ENCODE measurements at regions not wholly inside any gene's neighbourhood (a gene's known extent, or its start where the extent isn't known, plus 50 kb on each side); places are given as distances from the start of the nearest gene placed in this dataset.
"Not testable (repeated sequence)": the region's sequence is repeated elsewhere in the genome, so short reads cannot be mapped to it uniquely, and the experiment has no call there.

DNA sequence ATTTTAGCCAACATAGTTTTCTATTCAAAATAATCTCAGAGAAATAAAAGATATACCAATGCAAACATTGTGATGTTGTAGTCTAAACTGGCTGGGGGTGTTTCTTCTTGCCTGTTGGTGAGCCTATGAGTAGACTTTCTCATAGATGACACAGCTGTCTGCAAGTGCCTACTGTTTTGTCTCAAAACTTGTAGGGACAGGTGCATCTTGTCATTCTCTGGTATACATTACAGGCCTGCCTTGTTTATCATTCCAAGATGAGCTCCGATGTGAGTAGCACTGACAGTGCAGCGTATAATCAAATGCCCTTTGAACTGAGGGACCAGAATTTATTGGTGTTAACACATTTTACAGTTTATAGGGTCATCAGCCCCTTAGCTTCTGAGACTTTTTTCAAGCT, 353.8 kb downstream of the PRDM5 start:
- no peaks in the 10 kb centered on the region for H3K27me3 ChIP-seq
- intact Hi-C loops (cut with DNase I): no loop called here
- no peaks in the 10 kb centered on the region for H3K36me3 ChIP-seq
- TF ChIP-seq, protein P1, sequence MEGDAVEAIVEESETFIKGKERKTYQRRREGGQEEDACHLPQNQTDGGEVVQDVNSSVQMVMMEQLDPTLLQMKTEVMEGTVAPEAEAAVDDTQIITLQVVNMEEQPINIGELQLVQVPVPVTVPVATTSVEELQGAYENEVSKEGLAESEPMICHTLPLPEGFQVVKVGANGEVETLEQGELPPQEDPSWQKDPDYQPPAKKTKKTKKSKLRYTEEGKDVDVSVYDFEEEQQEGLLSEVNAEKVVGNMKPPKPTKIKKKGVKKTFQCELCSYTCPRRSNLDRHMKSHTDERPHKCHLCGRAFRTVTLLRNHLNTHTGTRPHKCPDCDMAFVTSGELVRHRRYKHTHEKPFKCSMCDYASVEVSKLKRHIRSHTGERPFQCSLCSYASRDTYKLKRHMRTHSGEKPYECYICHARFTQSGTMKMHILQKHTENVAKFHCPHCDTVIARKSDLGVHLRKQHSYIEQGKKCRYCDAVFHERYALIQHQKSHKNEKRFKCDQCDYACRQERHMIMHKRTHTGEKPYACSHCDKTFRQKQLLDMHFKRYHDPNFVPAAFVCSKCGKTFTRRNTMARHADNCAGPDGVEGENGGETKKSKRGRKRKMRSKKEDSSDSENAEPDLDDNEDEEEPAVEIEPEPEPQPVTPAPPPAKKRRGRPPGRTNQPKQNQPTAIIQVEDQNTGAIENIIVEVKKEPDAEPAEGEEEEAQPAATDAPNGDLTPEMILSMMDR (IDR thresholded peaks at IDR 0.05): no peak
- TF ChIP-seq POLR2A (IDR thresholded peaks at IDR 0.05) (no peak), POLR2AphosphoS5 (IDR thresholded peaks at IDR 0.05; ENCODE audit: insufficient read depth in 1 of 2, low read depth in 1 of 2) (no peak)
- DNase-seq (ENCODE audit: extremely low spot score in 2 of 2): no peak
- H3K9me3 ChIP-seq: no peaks in the 10 kb centered on the region
- no peaks in the 10 kb centered on the region for H3K4me1 ChIP-seq
- H3K27ac ChIP-seq: no peak overlapping the region
- H3K4me3 ChIP-seq: no peak overlapping the region

DNA sequence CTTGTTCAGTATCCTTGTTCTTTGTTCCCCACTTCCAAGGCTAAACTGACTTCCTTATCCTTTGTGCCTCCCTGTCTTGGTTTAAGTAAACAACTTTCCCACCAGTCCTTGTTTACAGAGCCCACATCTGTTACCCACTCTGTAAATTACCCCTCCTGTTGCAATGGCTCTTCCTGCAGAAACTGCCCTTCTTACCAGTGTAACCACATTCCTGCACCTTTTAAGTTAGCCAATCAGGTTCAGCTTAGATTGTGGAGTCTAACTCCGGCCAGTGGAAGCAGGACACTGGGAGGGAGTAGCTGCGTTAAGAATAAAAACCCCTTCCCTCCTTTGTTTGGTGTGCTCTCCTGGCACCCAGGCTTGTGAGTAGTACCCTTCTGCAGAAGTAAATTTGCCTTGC, 360.9 kb downstream of the PRDM5 start:
- H3K4me3 ChIP-seq: no peak overlapping the region
- no peak overlapping the region for H3K27ac ChIP-seq
- no peaks in the 10 kb centered on the region for H3K9me3 ChIP-seq
- TF ChIP-seq, protein P1 (IDR thresholded peaks at IDR 0.05): no peak
- TF ChIP-seq POLR2A (IDR thresholded peaks at IDR 0.05) (no peak), POLR2AphosphoS5 (IDR thresholded peaks at IDR 0.05; ENCODE audit: insufficient read depth in 1 of 2, low read depth in 1 of 2) (no peak)
- no peaks in the 10 kb centered on the region for H3K4me1 ChIP-seq
- H3K27me3 ChIP-seq: no peaks in the 10 kb centered on the region
- no peaks in the 10 kb centered on the region for H3K36me3 ChIP-seq
- intact Hi-C loops (cut with DNase I): no loop called here
- DNase-seq (ENCODE audit: extremely low spot score in 2 of 2): no peak

DNA sequence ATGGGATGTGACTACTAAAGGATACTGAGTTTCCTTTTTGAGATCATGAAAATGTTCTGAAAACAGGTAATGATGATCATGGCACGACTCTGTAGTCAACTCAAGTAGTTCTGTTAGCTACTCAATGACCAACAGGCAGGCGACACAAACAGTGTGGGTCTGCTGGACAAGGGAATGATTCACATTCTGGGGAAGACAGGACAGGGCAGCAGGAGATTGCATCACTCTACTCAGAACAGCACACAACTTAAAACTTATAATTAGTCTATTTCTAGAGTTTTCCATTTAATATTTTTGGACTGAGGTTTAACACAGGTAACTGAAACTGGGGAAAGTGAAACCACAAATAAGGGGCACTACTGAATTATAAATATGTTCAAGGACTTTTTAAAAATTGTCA, 365.2 kb downstream of the PRDM5 start:
- H3K9me3 ChIP-seq: no peaks in the 10 kb centered on the region
- H3K27ac ChIP-seq: no peak overlapping the region
- no peak for DNase-seq (ENCODE audit: extremely low spot score in 2 of 2)
- TF ChIP-seq, protein P1 (IDR thresholded peaks at IDR 0.05): no peak
- TF ChIP-seq POLR2AphosphoS5 (IDR thresholded peaks at IDR 0.05; ENCODE audit: insufficient read depth in 1 of 2, low read depth in 1 of 2): no peak
- TF ChIP-seq POLR2A (IDR thresholded peaks at IDR 0.05): no peak
- H3K4me3 ChIP-seq: no peak overlapping the region
- intact Hi-C loops (cut with DNase I): no loop called here
- H3K36me3 ChIP-seq: no peaks in the 10 kb centered on the region
- H3K27me3 ChIP-seq: no peaks in the 10 kb centered on the region
- no peaks in the 10 kb centered on the region for H3K4me1 ChIP-seq

DNA sequence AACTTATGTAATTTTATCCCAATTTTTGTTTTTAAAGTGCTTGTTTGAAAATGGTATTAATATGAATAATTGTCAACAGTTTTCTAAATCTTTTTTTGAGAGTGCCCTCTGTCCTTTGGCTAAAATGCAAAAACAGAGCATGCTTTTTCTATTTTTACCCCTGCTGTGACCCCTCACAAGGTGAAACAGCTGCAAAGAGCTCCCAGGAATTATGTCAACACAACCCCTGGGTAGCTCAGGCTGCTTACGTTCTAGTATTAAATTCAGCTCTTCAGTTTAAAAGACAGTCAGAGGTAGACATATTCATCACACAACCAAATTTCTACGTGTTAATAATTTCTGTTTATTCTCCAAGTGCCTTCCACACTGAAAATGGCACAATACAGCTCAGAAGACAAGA, 367.5 kb downstream of the PRDM5 start:
- Histone ChIP-seq H3K27ac (no peak overlapping the region), H3K9me3 (no peaks in the 10 kb centered on the region), H3K4me3 (no peak overlapping the region), H3K36me3 (no peaks in the 10 kb centered on the region), H3K4me1 (no peaks in the 10 kb centered on the region), H3K27me3 (no peaks in the 10 kb centered on the region)
- no peak for DNase-seq (ENCODE audit: extremely low spot score in 2 of 2)
- intact Hi-C loops (cut with DNase I): no loop called here
- TF ChIP-seq, protein P1 (IDR thresholded peaks at IDR 0.05): no peak
- TF ChIP-seq POLR2A (IDR thresholded peaks at IDR 0.05): no peak
- no peak for TF ChIP-seq POLR2AphosphoS5 (IDR thresholded peaks at IDR 0.05; ENCODE audit: insufficient read depth in 1 of 2, low read depth in 1 of 2)

DNA sequence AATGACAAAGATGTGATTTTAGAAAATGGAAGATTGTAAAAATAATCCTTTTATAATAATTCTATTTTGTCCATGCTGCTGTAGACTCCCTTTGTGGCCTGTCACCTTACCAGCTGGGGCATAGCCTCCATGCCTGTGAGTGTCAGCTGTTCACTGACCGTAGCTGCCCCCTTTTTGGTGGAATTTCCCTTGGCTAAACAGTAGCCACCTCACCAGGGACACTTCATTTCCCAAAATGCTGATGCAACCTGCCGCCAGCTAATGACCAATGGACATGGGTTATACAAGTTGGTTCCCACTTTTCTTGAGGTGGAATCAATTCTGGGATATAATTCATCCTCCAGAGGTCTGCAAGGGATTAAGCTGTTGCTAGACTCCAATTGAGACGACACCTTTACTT, 368.4 kb downstream of the PRDM5 start:
- H3K4me1 ChIP-seq: no peaks in the 10 kb centered on the region
- no peak overlapping the region for H3K4me3 ChIP-seq
- intact Hi-C loops (cut with DNase I): no loop called here
- DNase-seq (ENCODE audit: extremely low spot score in 2 of 2): no peak
- no peaks in the 10 kb centered on the region for H3K27me3 ChIP-seq
- H3K36me3 ChIP-seq: no peaks in the 10 kb centered on the region
- TF ChIP-seq, protein P1 (IDR thresholded peaks at IDR 0.05): no peak
- no peak for TF ChIP-seq POLR2AphosphoS5 (IDR thresholded peaks at IDR 0.05; ENCODE audit: insufficient read depth in 1 of 2, low read depth in 1 of 2)
- no peak for TF ChIP-seq POLR2A (IDR thresholded peaks at IDR 0.05)
- H3K9me3 ChIP-seq: no peaks in the 10 kb centered on the region
- no peak overlapping the region for H3K27ac ChIP-seq

DNA sequence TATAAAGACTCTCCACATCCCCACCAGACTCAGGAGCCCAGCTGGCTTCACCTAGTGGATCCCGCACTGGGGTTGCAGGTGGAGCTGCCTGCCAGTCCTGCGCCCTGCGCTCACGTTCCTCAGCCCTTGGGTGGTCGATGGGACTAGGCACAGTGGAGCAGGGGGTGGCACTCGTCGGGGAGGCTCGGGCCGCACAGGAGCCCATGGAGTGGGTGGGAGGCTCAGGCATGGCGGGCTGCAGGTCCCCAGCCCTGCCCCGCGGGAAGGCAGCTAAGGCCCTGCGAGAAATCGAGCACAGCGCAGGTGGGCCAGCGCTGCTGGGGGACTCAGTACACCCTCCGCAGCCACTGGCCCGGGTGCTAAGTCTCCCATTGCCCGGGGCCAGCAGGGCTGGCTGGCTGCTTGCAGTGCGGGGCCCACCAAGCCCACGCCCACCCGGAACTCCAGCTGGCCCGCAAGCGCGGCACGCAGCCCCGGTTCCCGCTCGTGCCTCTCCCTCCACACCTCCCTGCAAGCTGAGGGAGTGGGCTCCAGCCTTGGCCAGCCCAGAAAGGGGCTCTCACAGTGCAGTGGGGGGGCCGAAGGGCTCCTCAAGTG, 371.8 kb downstream of the PRDM5 start:
- H3K27ac ChIP-seq; H3K36me3 ChIP-seq; intact Hi-C loops (cut with DNase I); DNase-seq (ENCODE audit: extremely low spot score in 2 of 2); H3K4me3 ChIP-seq; H3K9me3 ChIP-seq; H3K27me3 ChIP-seq; H3K4me1 ChIP-seq: not testable (repeated sequence)
